Thymus (tissue), 11 donors: ENCODE measurements at regions not wholly inside any gene's neighbourhood (a gene's known extent, or its start where the extent isn't known, plus 50 kb on each side); places are given as distances from the start of the nearest gene placed in this dataset.
A peak's percentile ranks its signal among the peaks of the same experiment; 100 is the strongest.

ENCODE experiments used
- DNase-seq, 9 donors: peaks; one replicate each; pipeline ENCODE4 v3.0.0-alpha.2; 2013; ENCODE audit warnings: low spot score in 9 of 9, low read depth in 6 of 9, missing footprints in 1 of 9
- H3K27ac ChIP-seq, 2 donors: one replicate each; pipeline ENCODE4 v1.5.1; 2013; ENCODE audit warnings: control low read depth in 1 of 2, low read depth in 1 of 2, low read length in 1 of 2, mild to moderate bottlenecking in 1 of 2, moderate library complexity in 1 of 2
- H3K27me3 ChIP-seq, 2 donors: one replicate each; pipeline ENCODE4 v1.5.1; 2013; ENCODE audit warnings: low read length in 1 of 2; ENCODE audit not compliant: control insufficient read depth in 2 of 2, insufficient read depth in 1 of 2
- H3K36me3 ChIP-seq, 2 donors: one replicate each; pipeline ENCODE4 v1.5.1; 2013; ENCODE audit warnings: low read length in 1 of 2, mild to moderate bottlenecking in 1 of 2, moderate library complexity in 1 of 2; ENCODE audit not compliant: control insufficient read depth in 2 of 2, insufficient read depth in 2 of 2
- H3K4me1 ChIP-seq, 2 donors: one replicate each; pipeline ENCODE4 v1.5.1; 2013; ENCODE audit warnings: low read length in 2 of 2; ENCODE audit not compliant: control insufficient read depth in 2 of 2, insufficient read depth in 2 of 2
- H3K4me3 ChIP-seq, 2 donors: one replicate each; pipeline ENCODE4 v1.5.1; 2013; ENCODE audit warnings: low read length in 2 of 2, control low read depth in 1 of 2, mild to moderate bottlenecking in 1 of 2
- H3K9me3 ChIP-seq, 2 donors: one replicate each; pipeline ENCODE4 v1.5.1; 2013; ENCODE audit warnings: low read length in 1 of 2, mild to moderate bottlenecking in 1 of 2; ENCODE audit not compliant: control insufficient read depth in 2 of 2, insufficient read depth in 1 of 2
- WGBS: extraction: QIAGEN DNeasy Blood & Tissue Kit; methylation state at CpG from one replicate; pipeline ENCODE4 v1.1.7; 2013; 5-methylcytosine and 5-hydroxymethylcytosine counted together
- donor health status: healthy.

DNA sequence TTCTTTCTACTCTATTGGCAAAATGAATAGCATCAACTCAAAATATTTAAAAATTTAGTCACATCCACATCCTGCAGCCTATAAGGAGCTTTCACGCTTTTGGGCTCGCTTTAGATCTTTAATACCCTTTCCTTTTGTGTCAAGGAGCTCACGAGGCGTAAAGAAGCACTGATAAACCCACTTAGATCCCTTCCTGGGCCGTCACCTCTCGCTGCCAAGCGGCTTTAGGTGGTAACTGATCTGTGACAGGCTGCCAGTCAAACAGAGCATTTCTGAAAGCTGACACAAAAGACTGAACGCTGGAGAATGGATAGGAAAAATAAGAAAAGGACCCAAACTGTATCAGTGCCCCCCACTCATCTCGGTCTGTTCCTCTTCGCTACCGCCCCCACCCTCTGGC is 385.7 kb upstream of the MMS22L start:
- no peak for DNase-seq
- H3K9me3 ChIP-seq = no peaks in the 10 kb centered on the region
- no peaks in the 10 kb centered on the region for H3K27me3 ChIP-seq
- H3K4me3 ChIP-seq = no peak overlapping the region
- no peaks in the 10 kb centered on the region for H3K36me3 ChIP-seq
- WGBS = 24% methylated on average over 11 of the region's 11 CpGs
- no peaks in the 10 kb centered on the region for H3K4me1 ChIP-seq
- H3K27ac ChIP-seq = no peak overlapping the region

- Histone ChIP-seq H3K36me3 (no peaks in the 10 kb centered on the region), H3K4me1 (no peaks in the 10 kb centered on the region), H3K27ac (no peak overlapping the region), H3K4me3 (no peak overlapping the region), H3K27me3 (no peaks in the 10 kb centered on the region), H3K9me3 (no peaks in the 10 kb centered on the region)
- DNase-seq = peak in 1 of 9 donors; percentile 3
- 31% methylated on average over 15 of the region's 15 CpGs for WGBS
Measured at GRCh38 chr6:97669191-97670031, 386.4 kb upstream of the MMS22L start.

- Histone ChIP-seq H3K27me3 (no peaks in the 10 kb centered on the region), H3K9me3 (no peaks in the 10 kb centered on the region), H3K36me3 (no peaks in the 10 kb centered on the region), H3K27ac (no peak overlapping the region), H3K4me3 (no peak overlapping the region), H3K4me1 (no peaks in the 10 kb centered on the region)
- no peak for DNase-seq
- 87% methylated on average over 3 of the region's 3 CpGs for WGBS
Measured at GRCh38 chr6:97674802-97675201, 391.8 kb upstream of the MMS22L start.

DNA sequence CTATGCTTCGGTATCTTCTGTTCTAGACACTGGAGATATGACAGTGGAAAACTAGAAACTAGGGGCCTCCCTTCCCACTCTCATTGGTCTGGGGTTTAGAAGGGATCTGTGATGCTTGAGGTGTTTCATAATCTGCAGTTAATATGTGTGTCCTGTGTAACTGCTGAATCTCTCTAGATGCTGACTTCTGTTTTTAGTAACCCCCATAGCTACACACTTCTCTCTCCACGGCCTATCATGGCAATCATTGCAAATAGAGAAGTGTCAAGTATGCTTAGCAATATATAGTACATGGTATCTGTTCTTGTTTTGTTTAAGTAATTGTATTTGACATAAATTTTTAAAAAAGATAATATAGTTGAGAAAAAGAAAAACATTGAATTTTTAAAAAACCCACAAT is 394.6 kb upstream of the MMS22L start:
- Histone ChIP-seq H3K9me3 (no peaks in the 10 kb centered on the region), H3K4me1 (no peaks in the 10 kb centered on the region), H3K27ac (no peak overlapping the region), H3K36me3 (no peaks in the 10 kb centered on the region), H3K4me3 (no peak overlapping the region), H3K27me3 (no peaks in the 10 kb centered on the region)
- no peak for DNase-seq
- WGBS = 70% methylated on average over 2 of the region's 2 CpGs

DNA sequence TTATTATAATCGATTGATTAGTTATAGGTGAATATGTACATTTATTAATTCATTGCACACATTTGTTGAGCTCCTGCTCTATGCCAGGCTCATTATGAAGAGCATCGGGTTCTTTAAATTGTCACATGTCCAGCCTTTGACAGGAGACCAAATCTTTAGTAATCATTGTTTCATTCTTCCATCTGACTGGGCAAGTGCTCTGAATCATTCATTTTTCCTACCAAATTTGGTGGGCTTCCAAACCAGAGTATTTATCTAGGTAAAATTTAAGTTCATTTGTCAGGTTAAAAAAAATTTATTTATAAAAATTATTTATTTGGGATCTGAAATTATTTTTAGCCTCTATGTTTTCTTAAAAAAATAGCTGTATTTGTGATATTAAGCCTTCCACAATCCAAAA is 404.9 kb upstream of the MMS22L start:
- Histone ChIP-seq H3K27ac (no peak overlapping the region), H3K4me3 (no peak overlapping the region), H3K9me3 (no peaks in the 10 kb centered on the region), H3K4me1 (no peaks in the 10 kb centered on the region), H3K27me3 (no peaks in the 10 kb centered on the region), H3K36me3 (no peaks in the 10 kb centered on the region)
- WGBS = 95% methylated on average over 2 of the region's 2 CpGs
- DNase-seq = no peak

- H3K9me3 ChIP-seq = no peaks in the 10 kb centered on the region
- no peaks in the 10 kb centered on the region for H3K4me1 ChIP-seq
- no peaks in the 10 kb centered on the region for H3K36me3 ChIP-seq
- no peak overlapping the region for H3K27ac ChIP-seq
- H3K4me3 ChIP-seq = no peak overlapping the region
- WGBS = 90% methylated on average over 5 of the region's 5 CpGs
- no peak for DNase-seq
- H3K27me3 ChIP-seq = no peaks in the 10 kb centered on the region
Measured at GRCh38 chr6:97689078-97689754, 406.2 kb upstream of the MMS22L start.

DNA sequence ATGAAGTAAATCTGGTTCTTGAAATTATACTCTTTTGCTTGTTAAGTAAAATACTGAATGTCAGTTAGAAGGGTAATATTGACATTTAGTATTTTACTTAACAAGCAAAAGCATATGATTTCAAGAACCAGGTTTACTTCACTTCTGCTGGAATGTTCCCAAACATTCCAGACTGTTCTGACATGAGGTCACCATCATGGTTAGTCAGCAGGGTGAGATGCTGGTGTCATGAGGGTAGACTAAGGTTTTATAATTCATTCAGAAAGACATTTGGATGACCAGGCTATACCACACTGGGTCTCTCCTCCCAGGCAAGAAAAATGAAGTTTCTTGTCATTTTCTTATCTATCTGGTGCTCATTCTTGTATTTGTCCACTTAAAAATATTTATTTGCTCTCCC is 414.4 kb upstream of the MMS22L start:
- no peak overlapping the region for H3K4me3 ChIP-seq
- H3K36me3 ChIP-seq = no peaks in the 10 kb centered on the region
- H3K4me1 ChIP-seq = no peaks in the 10 kb centered on the region
- no peaks in the 10 kb centered on the region for H3K9me3 ChIP-seq
- no peak overlapping the region for H3K27ac ChIP-seq
- no peak for DNase-seq
- no peaks in the 10 kb centered on the region for H3K27me3 ChIP-seq

DNA sequence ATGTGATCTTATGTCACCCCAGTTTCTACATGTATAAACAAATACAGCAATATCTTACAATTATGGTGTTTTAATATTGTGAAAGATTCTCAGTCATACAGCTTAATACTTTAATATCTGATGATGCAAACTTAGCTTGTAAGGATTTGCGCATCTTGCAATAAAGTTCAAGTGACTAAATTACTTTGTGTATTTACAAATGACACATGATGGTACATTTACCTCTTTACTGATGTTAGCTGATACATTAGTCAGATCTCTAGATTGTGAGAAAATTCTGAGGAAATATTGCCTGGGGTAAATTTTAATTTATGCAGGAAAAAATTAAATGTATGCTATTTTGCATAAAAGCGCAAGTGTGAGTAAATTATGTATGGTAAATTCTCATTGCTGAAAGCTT is 418.8 kb upstream of the MMS22L start:
- 98% methylated on average over 2 of the region's 2 CpGs for WGBS
- Histone ChIP-seq H3K4me3 (no peak overlapping the region), H3K9me3 (no peaks in the 10 kb centered on the region), H3K4me1 (no peaks in the 10 kb centered on the region), H3K27me3 (no peaks in the 10 kb centered on the region), H3K36me3 (no peaks in the 10 kb centered on the region), H3K27ac (no peak overlapping the region)
- DNase-seq = no peak

DNA sequence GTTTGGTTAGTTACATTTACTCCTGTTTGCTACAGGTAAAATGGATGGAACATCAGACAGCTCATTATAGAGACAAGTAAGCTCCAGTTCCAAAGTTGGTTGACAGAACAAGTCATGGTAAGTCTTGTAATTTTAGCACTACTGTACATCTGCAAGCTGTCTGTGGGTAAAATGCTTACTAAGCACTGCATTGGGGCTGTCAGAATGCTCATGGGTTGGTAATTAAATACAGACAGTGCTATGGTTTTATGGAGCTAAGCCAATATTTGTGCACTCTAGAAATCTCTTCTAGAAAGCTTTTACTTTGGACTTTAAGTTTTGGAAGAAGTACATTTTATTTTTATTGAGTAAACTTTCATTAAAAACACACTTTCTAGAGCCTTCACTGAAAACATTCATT is 419.2 kb upstream of the MMS22L start:
- DNase-seq = no peak
- no peak overlapping the region for H3K4me3 ChIP-seq
- no peak overlapping the region for H3K27ac ChIP-seq

More for the DNA sequence above, 419.2 kb upstream of the MMS22L start:
- Histone ChIP-seq H3K4me1 (no peaks in the 10 kb centered on the region), H3K36me3 (no peaks in the 10 kb centered on the region), H3K27me3 (no peaks in the 10 kb centered on the region), H3K9me3 (no peaks in the 10 kb centered on the region)
